Neural cell (in vitro differentiated cells): ENCODE measurements at regions not wholly inside any gene's neighbourhood (a gene's known extent, or its start where the extent isn't known, plus 50 kb on each side); places are given as distances from the start of the nearest gene placed in this dataset.

Source experiments
- H2AFZ ChIP-seq: fragments of 200-600, 300-800 bp; sonication (generic), shearing (Covaris generic); 2 replicates; pipeline ENCODE4 v1.6.0; 2014; ENCODE audit warnings: low read depth, mild to moderate bottlenecking, antibody characterized with exemption, low read length, moderate library complexity
- H3F3A ChIP-seq: fragments of 200-600 bp; shearing (Covaris generic); 2 replicates; pipeline ENCODE4 v1.6.1; 2016; ENCODE audit warnings: mild to moderate bottlenecking, moderate library complexity, mixed read lengths, antibody characterized with exemption, low read length; ENCODE audit not compliant: insufficient read depth, poor library complexity, severe bottlenecking
- H3K27ac ChIP-seq: fragments of 200-600, 300-800 bp; sonication (generic), shearing (Covaris generic); 2 replicates; pipeline ENCODE4 v1.5.1; 2014; ENCODE audit warnings: mild to moderate bottlenecking, low read length, moderate library complexity
- H3K27me3 ChIP-seq: fragments of 300-800, 200-600 bp; sonication (generic), shearing (Covaris generic); 2 replicates; pipeline ENCODE4 v1.6.0; 2014; ENCODE audit warnings: mild to moderate bottlenecking, low read depth, low read length, moderate library complexity; ENCODE audit not compliant: insufficient read depth
- H3K36me3 ChIP-seq: fragments of 300-800, 200-600 bp; sonication (generic), shearing (Covaris generic); 2 replicates; pipeline ENCODE4 v1.5.1; 2014; ENCODE audit warnings: mild to moderate bottlenecking, antibody characterized with exemption, low read length, moderate library complexity; ENCODE audit not compliant: insufficient read depth
- H3K4me2 ChIP-seq: fragments of 300-800, 200-600 bp; sonication (generic), shearing (Covaris generic); 2 replicates; pipeline ENCODE4 v1.6.0; 2014; ENCODE audit warnings: mild to moderate bottlenecking, low read length
- H3K4me3 ChIP-seq: fragments of 300-800, 200-600 bp; sonication (generic), shearing (Covaris generic); 2 replicates; pipeline ENCODE4 v1.5.1; 2014; ENCODE audit warnings: mild to moderate bottlenecking, low read length, moderate library complexity
- H3K79me2 ChIP-seq: fragments of 200-600 bp; shearing (Covaris generic); replicated peaks from 2 replicates; pipeline ENCODE4 v1.6.0; 2014; ENCODE audit warnings: mild to moderate bottlenecking, low read length, moderate library complexity; ENCODE audit not compliant: insufficient read depth
- H3K9ac ChIP-seq: fragments of 300-800, 200-600 bp; sonication (generic), shearing (Covaris generic); 2 replicates; pipeline ENCODE4 v1.6.1; 2016; ENCODE audit warnings: mild to moderate bottlenecking, low read length, mixed read lengths
- H3K9me2 ChIP-seq: fragments of 200-600 bp; shearing (Covaris generic); 2 replicates; pipeline ENCODE4 v1.6.1; 2016; ENCODE audit warnings: mild to moderate bottlenecking, low read length, mixed read lengths; ENCODE audit not compliant: insufficient read depth
- H3K9me3 ChIP-seq: fragments of 200-600, 300-800 bp; sonication (generic), shearing (Covaris generic); 2 replicates; pipeline ENCODE4 v1.6.1; 2016; ENCODE audit warnings: mild to moderate bottlenecking, mixed run types, low read length, moderate library complexity, mixed read lengths
- H4K20me1 ChIP-seq: fragments of 200-600 bp; shearing (Covaris generic); 2 replicates; pipeline ENCODE4 v1.6.1; 2016; ENCODE audit warnings: mild to moderate bottlenecking, mixed run types; ENCODE audit not compliant: insufficient read depth
- EP300 ChIP-seq: fragments of 450-650 bp; conservative IDR thresholded peaks from 2 replicates; pipeline ENCODE4 v1.6.1; 2014; ENCODE audit warnings: antibody characterized with exemption, mild to moderate bottlenecking, moderate library complexity; ENCODE audit not compliant: poor library complexity, severe bottlenecking
- EZH2 ChIP-seq: fragments of 200-600, 300-800 bp; shearing (Covaris generic), sonication (generic); IDR thresholded peaks from 2 replicates; pipeline ENCODE4 v1.6.1; 2014; ENCODE audit warnings: antibody characterized with exemption, low read length, borderline replicate concordance, mild to moderate bottlenecking; ENCODE audit not compliant: insufficient read depth, poor library complexity, severe bottlenecking
- MXI1 ChIP-seq: fragments of 450-650 bp; conservative IDR thresholded peaks from 2 replicates; pipeline ENCODE4 v1.6.1; 2014; ENCODE audit warnings: antibody characterized with exemption, mild to moderate bottlenecking; ENCODE audit not compliant: poor library complexity, severe bottlenecking
- POLR2AphosphoS5 ChIP-seq: IDR thresholded peaks from 2 replicates; pipeline ENCODE4 v1.6.1; 2012
- RAD21 ChIP-seq: fragments of 450-650 bp; conservative IDR thresholded peaks from 2 replicates; pipeline ENCODE4 v1.6.1; 2014; ENCODE audit warnings: antibody characterized with exemption, mild to moderate bottlenecking, moderate library complexity
- SMC3 ChIP-seq: fragments of 450-650 bp; conservative IDR thresholded peaks from 2 replicates; pipeline ENCODE4 v1.6.1; 2014; ENCODE audit warnings: antibody characterized with exemption, mild to moderate bottlenecking, moderate library complexity; ENCODE audit not compliant: poor library complexity
- TAF1 ChIP-seq: IDR thresholded peaks from 2 replicates; pipeline ENCODE4 v1.6.1; 2012; ENCODE audit warnings: low read depth
- TF ChIP-seq, protein P1 (sequence below): fragments of 450-650 bp; IDR thresholded peaks from 2 replicates; pipeline ENCODE4 v1.5.1; 2014; ENCODE audit warnings: antibody characterized with exemption, mild to moderate bottlenecking, moderate library complexity; ENCODE audit not compliant: poor library complexity, severe bottlenecking
- TF ChIP-seq, protein P2 (sequence below): IDR thresholded peaks from 2 replicates; pipeline ENCODE4 v1.6.1; 2012; ENCODE audit warnings: borderline replicate concordance

DNA sequence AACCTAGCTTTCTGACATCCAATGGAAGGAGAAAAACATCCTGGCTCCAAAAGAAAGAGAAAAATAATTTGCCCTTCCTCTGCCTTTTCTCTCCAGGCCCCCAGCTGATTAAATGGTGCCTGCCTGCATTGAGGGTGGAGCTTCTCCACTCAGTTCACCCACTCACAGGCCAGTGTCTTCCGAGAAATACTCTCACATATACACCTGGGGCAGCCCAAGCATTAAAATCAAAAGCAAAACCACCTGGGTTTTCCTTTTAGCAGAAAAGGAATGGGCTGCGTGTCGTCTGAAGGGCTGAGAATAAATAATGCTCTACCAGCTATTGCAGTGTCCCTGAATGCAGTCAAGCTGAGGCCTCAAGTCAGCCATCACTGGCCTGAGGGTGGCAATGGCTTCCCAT lies 1143.8 kb upstream of the TENM4 start:
- H3K27ac ChIP-seq: no peak overlapping the region
- no peak overlapping the region for H2AFZ ChIP-seq
- no peaks in the 10 kb centered on the region for H3F3A ChIP-seq
- no peak overlapping the region for H3K9ac ChIP-seq
- H3K27me3 ChIP-seq: no peaks in the 10 kb centered on the region
- no peak for TF ChIP-seq EP300
- no peak for TF ChIP-seq MXI1
- no peak overlapping the region for H3K4me3 ChIP-seq
- no peaks in the 10 kb centered on the region for H3K79me2 ChIP-seq
- H3K4me2 ChIP-seq: no peak overlapping the region
- no peaks in the 10 kb centered on the region for H3K9me3 ChIP-seq
- H3K9me2 ChIP-seq: no peaks in the 10 kb centered on the region
- no peaks in the 10 kb centered on the region for H3K36me3 ChIP-seq
- no peaks in the 10 kb centered on the region for H4K20me1 ChIP-seq

DNA sequence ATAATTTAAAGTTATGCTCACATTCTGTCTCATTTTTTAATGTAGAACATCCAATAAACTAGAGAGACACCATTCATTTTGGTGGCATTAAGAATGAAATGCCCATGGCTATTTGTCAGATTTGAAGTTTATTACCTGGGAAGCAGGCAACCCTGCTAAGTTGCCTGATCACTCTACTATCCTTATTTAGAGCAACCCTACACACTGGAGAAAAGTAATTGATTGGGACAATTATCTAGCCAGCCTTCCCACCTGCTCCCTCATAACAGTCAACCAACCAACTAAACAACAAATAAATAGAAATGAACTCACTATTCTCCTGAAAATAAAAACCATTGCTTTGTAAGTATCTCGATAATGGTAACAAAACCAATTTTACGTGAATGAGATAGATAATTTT lies 1129.0 kb upstream of the TENM4 start:
- Histone ChIP-seq H3K9me3 (peaks cover 3% of the 10 kb centered on the region), H2AFZ (no peak overlapping the region), H3K27ac (no peak overlapping the region), H4K20me1 (no peaks in the 10 kb centered on the region), H3K79me2 (no peaks in the 10 kb centered on the region), H3F3A (no peaks in the 10 kb centered on the region), H3K4me2 (no peak overlapping the region), H3K27me3 (no peaks in the 10 kb centered on the region), H3K36me3 (no peaks in the 10 kb centered on the region), H3K4me3 (no peak overlapping the region), H3K9ac (no peak overlapping the region), H3K9me2 (no peaks in the 10 kb centered on the region)
- TF ChIP-seq SMC3: no peak
- no peak for TF ChIP-seq MXI1
- TF ChIP-seq EP300: no peak
- TF ChIP-seq, protein P1, sequence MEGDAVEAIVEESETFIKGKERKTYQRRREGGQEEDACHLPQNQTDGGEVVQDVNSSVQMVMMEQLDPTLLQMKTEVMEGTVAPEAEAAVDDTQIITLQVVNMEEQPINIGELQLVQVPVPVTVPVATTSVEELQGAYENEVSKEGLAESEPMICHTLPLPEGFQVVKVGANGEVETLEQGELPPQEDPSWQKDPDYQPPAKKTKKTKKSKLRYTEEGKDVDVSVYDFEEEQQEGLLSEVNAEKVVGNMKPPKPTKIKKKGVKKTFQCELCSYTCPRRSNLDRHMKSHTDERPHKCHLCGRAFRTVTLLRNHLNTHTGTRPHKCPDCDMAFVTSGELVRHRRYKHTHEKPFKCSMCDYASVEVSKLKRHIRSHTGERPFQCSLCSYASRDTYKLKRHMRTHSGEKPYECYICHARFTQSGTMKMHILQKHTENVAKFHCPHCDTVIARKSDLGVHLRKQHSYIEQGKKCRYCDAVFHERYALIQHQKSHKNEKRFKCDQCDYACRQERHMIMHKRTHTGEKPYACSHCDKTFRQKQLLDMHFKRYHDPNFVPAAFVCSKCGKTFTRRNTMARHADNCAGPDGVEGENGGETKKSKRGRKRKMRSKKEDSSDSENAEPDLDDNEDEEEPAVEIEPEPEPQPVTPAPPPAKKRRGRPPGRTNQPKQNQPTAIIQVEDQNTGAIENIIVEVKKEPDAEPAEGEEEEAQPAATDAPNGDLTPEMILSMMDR: no peak
- no peak for TF ChIP-seq POLR2AphosphoS5

DNA sequence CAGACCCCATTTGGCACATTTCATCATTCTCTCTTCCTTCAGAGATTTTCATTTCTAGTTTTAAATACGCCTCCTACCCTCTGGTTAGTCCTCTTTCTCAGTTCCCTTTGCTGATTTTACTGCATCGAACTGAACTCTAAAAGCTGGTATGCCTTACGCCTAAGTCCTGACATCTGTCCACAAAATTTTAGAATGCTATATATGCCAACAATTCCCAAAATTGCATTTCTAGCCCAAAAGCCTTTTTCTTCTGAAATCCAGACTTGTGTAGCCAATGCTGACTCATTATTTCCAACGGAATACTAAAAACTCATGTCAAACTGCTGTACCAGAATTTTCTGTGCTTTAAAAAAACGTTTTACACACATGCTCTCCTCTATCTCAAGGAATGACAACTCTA lies 1124.4 kb upstream of the TENM4 start:
- H3F3A ChIP-seq: no peaks in the 10 kb centered on the region
- TF ChIP-seq EZH2 (no peak), MXI1 (no peak), RAD21 (no peak), POLR2AphosphoS5 (no peak), SMC3 (no peak), EP300 (no peak), TAF1 (no peak)
- TF ChIP-seq, protein P1: no peak
- TF ChIP-seq, protein P2, sequence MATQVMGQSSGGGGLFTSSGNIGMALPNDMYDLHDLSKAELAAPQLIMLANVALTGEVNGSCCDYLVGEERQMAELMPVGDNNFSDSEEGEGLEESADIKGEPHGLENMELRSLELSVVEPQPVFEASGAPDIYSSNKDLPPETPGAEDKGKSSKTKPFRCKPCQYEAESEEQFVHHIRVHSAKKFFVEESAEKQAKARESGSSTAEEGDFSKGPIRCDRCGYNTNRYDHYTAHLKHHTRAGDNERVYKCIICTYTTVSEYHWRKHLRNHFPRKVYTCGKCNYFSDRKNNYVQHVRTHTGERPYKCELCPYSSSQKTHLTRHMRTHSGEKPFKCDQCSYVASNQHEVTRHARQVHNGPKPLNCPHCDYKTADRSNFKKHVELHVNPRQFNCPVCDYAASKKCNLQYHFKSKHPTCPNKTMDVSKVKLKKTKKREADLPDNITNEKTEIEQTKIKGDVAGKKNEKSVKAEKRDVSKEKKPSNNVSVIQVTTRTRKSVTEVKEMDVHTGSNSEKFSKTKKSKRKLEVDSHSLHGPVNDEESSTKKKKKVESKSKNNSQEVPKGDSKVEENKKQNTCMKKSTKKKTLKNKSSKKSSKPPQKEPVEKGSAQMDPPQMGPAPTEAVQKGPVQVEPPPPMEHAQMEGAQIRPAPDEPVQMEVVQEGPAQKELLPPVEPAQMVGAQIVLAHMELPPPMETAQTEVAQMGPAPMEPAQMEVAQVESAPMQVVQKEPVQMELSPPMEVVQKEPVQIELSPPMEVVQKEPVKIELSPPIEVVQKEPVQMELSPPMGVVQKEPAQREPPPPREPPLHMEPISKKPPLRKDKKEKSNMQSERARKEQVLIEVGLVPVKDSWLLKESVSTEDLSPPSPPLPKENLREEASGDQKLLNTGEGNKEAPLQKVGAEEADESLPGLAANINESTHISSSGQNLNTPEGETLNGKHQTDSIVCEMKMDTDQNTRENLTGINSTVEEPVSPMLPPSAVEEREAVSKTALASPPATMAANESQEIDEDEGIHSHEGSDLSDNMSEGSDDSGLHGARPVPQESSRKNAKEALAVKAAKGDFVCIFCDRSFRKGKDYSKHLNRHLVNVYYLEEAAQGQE: no peak
- no peak overlapping the region for H3K4me3 ChIP-seq

More for the DNA sequence above, 1124.4 kb upstream of the TENM4 start:
- Histone ChIP-seq H3K27ac (no peak overlapping the region), H3K4me2 (no peak overlapping the region), H3K9me2 (no peaks in the 10 kb centered on the region), H2AFZ (no peak overlapping the region), H3K9ac (no peak overlapping the region), H3K9me3 (no peaks in the 10 kb centered on the region), H3K79me2 (no peaks in the 10 kb centered on the region), H4K20me1 (no peaks in the 10 kb centered on the region), H3K27me3 (no peaks in the 10 kb centered on the region), H3K36me3 (no peaks in the 10 kb centered on the region)
